GM10248 (cell line): ENCODE measurements at regions not wholly inside any gene's neighbourhood (a gene's known extent, or its start where the extent isn't known, plus 50 kb on each side); places are given as distances from the start of the nearest gene placed in this dataset.

Experiments used
- CTCF ChIA-PET: fragments of 300-600 bp; sonication (Branson Sonifier 250); formaldehyde crosslinking; extraction: SDS; loops from one replicate; lab custom pipeline; 2021; ENCODE audit warnings: antibody characterized with exemption; lab: Yijun Ruan, JAX
- POLR2A ChIA-PET: fragments of 350-650 bp; sonication (Branson Sonifier 250); formaldehyde crosslinking; extraction: SDS; loops from one replicate; lab custom pipeline; 2020; ENCODE audit warnings: antibody characterized with exemption; lab: Yijun Ruan, JAX
- DNase-seq: peaks from one replicate; pipeline ENCODE4 v3.0.0; 2012; ENCODE audit errors: extremely low spot score
- TF ChIP-seq, protein P1 (sequence below): IDR thresholded peaks from 2 replicates; pipeline ENCODE4 v1.5.1; 2012; ENCODE audit warnings: mild to moderate bottlenecking, low read depth; ENCODE audit errors: extremely low read depth, missing control alignments, control extremely low read depth

DNA sequence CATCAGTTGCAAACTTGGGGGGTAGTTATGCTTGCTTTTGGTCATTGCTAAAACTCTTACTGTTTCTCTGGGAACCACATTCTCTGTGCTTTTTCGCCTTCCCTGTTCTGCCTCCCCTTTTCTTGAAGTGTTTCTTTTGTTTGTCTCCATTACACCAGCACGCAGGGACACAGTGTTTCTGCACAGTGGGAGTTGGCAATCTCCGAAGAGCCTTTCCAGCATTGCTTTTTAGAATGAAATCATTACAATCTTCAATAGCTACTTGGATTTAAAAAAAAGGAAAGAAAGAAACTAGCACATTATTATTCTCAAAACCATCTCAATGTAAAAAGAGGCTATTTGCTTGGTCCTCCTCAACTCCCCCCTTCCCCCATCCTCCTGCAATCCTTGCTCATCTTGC, 536.7 kb upstream of the MMS22L start:
- ChIA-PET POLR2A (no interaction called here), CTCF (no interaction called here)
- no peak for DNase-seq
- TF ChIP-seq, protein P1, sequence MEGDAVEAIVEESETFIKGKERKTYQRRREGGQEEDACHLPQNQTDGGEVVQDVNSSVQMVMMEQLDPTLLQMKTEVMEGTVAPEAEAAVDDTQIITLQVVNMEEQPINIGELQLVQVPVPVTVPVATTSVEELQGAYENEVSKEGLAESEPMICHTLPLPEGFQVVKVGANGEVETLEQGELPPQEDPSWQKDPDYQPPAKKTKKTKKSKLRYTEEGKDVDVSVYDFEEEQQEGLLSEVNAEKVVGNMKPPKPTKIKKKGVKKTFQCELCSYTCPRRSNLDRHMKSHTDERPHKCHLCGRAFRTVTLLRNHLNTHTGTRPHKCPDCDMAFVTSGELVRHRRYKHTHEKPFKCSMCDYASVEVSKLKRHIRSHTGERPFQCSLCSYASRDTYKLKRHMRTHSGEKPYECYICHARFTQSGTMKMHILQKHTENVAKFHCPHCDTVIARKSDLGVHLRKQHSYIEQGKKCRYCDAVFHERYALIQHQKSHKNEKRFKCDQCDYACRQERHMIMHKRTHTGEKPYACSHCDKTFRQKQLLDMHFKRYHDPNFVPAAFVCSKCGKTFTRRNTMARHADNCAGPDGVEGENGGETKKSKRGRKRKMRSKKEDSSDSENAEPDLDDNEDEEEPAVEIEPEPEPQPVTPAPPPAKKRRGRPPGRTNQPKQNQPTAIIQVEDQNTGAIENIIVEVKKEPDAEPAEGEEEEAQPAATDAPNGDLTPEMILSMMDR = no peak

DNA sequence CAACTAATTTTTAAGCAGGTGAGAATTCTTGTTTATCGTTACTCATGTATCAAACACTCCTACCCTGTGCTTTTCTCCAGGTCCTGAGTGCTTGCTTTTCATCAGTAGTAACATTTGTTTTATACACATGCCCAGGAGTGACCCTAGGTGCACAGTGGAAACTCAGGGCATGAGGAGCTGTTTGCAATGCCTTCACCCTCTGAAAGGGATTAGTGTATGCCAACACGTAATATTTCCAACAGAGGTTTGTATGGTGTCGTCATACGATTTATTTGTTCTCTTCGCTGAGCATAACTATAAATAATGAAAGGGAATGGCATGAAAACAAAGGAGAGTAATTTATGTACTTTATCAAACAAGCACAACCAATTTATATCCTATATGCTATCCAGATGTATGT, 537.4 kb upstream of the MMS22L start:
- CTCF ChIA-PET = interaction anchor here (0.9 kb wide), 1 partner anchor 12 kb away, joined by 3 read pairs; no protein-coding TSS in a partner anchor
- DNase-seq = no peak
- POLR2A ChIA-PET = no interaction called here
- TF ChIP-seq, protein P1 = no peak

DNA sequence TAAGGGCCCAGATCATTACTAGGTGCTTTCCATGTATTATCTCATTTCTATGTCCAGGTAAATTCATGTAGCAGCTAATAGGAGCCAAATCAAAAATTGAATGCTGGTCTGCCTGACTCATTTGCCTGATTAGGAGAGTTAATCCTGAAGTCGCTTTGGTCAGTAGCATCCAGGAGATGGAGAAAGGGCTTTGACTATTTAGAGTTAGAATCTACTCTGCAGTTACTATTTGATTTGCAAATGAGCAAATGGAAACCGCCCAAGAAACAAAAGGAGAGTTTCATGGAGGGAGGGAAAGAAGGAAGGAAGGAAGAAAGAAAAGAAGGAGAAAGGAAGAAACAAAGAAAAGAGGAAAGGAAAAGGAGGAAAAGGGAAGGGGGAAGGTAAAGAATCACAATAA, 539.6 kb upstream of the MMS22L start:
- no peak for DNase-seq
- TF ChIP-seq, protein P1 = no peak
- CTCF ChIA-PET = no interaction called here
- POLR2A ChIA-PET = no interaction called here

DNA sequence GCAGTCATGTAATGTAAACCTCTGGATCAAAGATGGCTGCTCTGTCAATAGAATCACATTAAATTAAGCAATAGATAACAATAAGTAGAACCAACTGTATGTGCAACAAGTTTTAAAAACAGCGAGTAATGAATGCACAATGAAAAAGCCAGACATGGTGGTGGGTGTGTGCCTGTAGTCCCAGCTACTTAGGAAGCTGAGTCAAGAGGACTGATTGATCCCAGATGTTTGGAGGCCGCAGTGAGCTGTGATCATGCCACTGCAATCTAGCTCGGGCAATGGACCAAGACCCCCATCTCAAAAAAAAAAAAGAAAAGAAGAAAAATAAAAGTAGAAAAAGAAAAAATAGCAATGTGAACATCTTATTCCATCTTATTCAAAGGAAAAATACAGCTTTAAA, 558.7 kb upstream of the MMS22L start:
- TF ChIP-seq, protein P1 = no peak
- ChIA-PET POLR2A (no interaction called here), CTCF (no interaction called here)
- no peak for DNase-seq

DNA sequence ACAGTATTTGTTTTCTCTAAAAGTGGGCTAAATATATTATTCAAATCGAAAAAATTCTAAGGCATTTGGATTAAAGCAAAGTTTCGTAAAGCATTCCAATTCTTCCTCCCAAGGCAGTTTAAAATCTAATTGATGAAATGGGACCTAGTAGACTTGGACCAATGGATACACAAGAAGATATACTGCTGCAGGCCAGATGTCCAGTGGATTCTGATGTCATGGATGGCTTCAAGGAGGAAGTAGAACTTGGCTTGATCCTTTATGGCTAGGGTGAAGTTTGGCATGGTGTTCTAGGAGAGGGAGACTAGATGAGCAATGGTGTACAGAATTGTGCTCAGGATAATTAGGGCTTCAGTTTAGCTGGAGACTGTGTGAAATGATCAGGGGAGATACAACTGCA, 559.5 kb upstream of the MMS22L start:
- ChIA-PET POLR2A (no interaction called here), CTCF (no interaction called here)
- no peak for DNase-seq
- TF ChIP-seq, protein P1 = no peak

DNA sequence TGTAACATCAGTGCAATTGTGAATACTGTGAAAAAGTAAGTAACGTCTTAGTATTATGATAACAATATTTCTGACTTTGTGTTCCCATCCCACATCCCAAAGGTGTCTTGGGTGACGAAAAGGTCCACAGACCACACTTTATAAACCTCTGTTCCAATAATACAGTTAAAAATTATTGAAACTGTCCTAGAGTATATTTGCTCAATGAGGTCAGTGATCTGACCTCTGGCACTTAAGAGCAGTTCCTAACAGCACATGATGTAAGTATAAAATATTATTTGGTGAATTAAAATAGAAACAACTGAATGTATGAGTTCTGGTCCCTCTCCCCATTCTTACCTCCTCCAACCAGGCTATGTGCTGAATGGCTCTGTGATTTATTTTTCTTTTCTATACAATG, 566.4 kb upstream of the MMS22L start:
- TF ChIP-seq, protein P1 = no peak
- CTCF ChIA-PET = interaction anchor here (1.0 kb wide), 1 partner anchor 28 kb away, joined by 3 read pairs; no protein-coding TSS in a partner anchor
- no peak for DNase-seq
- POLR2A ChIA-PET = no interaction called here
